ENCODE measurements at regions not wholly inside any gene's neighbourhood (a gene's known extent, or its start where the extent isn't known, plus 50 kb on each side); places are given as distances from the start of the nearest gene placed in this dataset.

- no peak overlapping the region for H3K4me3 ChIP-seq
- TF ChIP-seq FOXP2 (optimal IDR thresholded peaks at IDR 0.05; ENCODE audit: control extremely low read depth, extremely low read length, insufficient read depth) = no peak
- no peak for TF ChIP-seq EZH2 (IDR thresholded peaks at IDR 0.05)
- TF ChIP-seq POLR2AphosphoS5 (IDR thresholded peaks at IDR 0.05; ENCODE audit: borderline replicate concordance, low read depth, low read length) = no peak
- no peaks in the 10 kb centered on the region for H3K9me3 ChIP-seq (ENCODE audit: low read depth, low read length)
- no peak overlapping the region for H3K27ac ChIP-seq
- no peaks in the 10 kb centered on the region for H3K36me3 ChIP-seq (ENCODE audit: insufficient read depth, low read length)
- DNase-seq (ENCODE audit: low read depth, low spot score) = no peak
- H3K9ac ChIP-seq (ENCODE audit: insufficient read length) = no peak overlapping the region
These were observed 150.7 kb downstream of the KCTD15 start for GRCh38 chr19:33947265-33947964.

GRCh38 chr19:33948651-33949335 is 152.1 kb downstream of the KCTD15 start:
- DNase-seq (ENCODE audit: low read depth, low spot score) = no peak
- H3K9me3 ChIP-seq (ENCODE audit: low read depth, low read length) = no peaks in the 10 kb centered on the region
- no peak overlapping the region for H3K27ac ChIP-seq
- H3K36me3 ChIP-seq (ENCODE audit: insufficient read depth, low read length) = no peaks in the 10 kb centered on the region
- H3K9ac ChIP-seq (ENCODE audit: insufficient read length) = no peak overlapping the region
- no peak overlapping the region for H3K4me3 ChIP-seq
- no peak for TF ChIP-seq EZH2 (IDR thresholded peaks at IDR 0.05)
- no peak for TF ChIP-seq POLR2AphosphoS5 (IDR thresholded peaks at IDR 0.05; ENCODE audit: borderline replicate concordance, low read depth, low read length)
- no peak for TF ChIP-seq FOXP2 (optimal IDR thresholded peaks at IDR 0.05; ENCODE audit: control extremely low read depth, extremely low read length, insufficient read depth)

DNA sequence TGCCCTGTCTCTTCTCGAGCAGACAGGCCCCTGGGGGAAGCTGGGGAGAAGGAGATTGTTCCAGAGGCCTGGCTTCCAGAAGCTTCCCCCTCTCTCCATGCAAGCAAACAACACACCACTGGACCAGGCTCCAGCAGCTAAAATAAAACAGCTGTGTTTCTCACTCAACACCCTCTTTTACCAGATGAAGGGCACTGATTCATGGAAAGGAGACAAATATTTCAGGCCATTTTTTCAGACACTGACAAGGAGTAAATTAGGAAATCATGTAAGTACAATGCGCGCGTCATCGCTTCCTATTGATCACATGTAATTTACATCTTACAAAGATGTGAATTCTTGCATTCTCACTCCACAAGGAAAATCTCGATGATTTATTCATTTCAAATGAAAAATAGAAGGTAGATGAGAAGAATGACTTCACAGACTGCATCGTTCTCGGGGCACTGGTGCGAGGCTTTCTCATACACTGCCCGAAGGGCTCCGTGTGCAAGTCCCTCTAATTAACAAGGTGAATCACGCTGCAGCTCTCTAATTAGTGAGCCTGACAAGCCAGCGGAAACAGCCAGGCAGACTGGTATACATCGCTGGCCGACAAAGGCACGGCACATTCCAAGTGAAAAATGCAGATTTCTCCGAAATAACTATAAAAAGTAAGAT is 153.6 kb downstream of the KCTD15 start:
- no peak overlapping the region for H3K9ac ChIP-seq (ENCODE audit: insufficient read length)
- no peak overlapping the region for H3K27ac ChIP-seq
- no peak overlapping the region for H3K4me3 ChIP-seq
- no peaks in the 10 kb centered on the region for H3K36me3 ChIP-seq (ENCODE audit: insufficient read depth, low read length)
- DNase-seq (ENCODE audit: low read depth, low spot score) = no peak
- H3K9me3 ChIP-seq (ENCODE audit: low read depth, low read length) = no peaks in the 10 kb centered on the region
- TF ChIP-seq POLR2AphosphoS5 (IDR thresholded peaks at IDR 0.05; ENCODE audit: borderline replicate concordance, low read depth, low read length) (no peak), FOXP2 (optimal IDR thresholded peaks at IDR 0.05; ENCODE audit: control extremely low read depth, extremely low read length, insufficient read depth) (no peak), EZH2 (IDR thresholded peaks at IDR 0.05) (no peak)

- H3K9me3 ChIP-seq (ENCODE audit: low read depth, low read length) = no peaks in the 10 kb centered on the region
- no peak for DNase-seq (ENCODE audit: low read depth, low spot score)
These were observed 156.4 kb downstream of the KCTD15 start for GRCh38 chr19:33953023-33953422.

DNA sequence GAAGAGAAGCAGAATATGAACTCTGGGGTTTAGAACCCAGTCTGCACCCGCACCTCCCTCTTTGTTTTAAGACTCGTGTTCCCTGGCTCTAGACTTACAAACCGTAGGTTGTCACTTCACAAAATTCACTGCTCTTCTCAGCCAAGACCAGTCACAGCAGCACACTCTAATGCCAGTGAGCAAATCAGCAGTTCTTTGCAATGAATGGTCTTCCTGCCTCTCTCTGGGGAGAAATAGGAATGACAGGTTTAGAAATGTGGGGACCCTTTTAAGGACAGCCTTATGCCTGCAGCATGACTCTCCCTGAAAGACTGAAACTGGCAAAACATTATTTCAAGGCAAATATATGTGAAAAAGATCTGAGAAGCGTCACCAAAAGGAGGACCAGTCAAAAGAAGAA is 156.9 kb downstream of the KCTD15 start:
- no peak overlapping the region for H3K9ac ChIP-seq (ENCODE audit: insufficient read length)
- H3K4me3 ChIP-seq = no peak overlapping the region
- DNase-seq (ENCODE audit: low read depth, low spot score) = no peak
- no peak overlapping the region for H3K27ac ChIP-seq
- H3K9me3 ChIP-seq (ENCODE audit: low read depth, low read length) = no peaks in the 10 kb centered on the region
- no peaks in the 10 kb centered on the region for H3K36me3 ChIP-seq (ENCODE audit: insufficient read depth, low read length)
- TF ChIP-seq POLR2AphosphoS5 (IDR thresholded peaks at IDR 0.05; ENCODE audit: borderline replicate concordance, low read depth, low read length) (no peak), EZH2 (IDR thresholded peaks at IDR 0.05) (no peak)

More at GRCh38 chr19:33953023-33953422, 156.4 kb downstream of the KCTD15 start:
- no peak for TF ChIP-seq POLR2AphosphoS5 (IDR thresholded peaks at IDR 0.05; ENCODE audit: borderline replicate concordance, low read depth, low read length)
- no peak overlapping the region for H3K27ac ChIP-seq
- H3K36me3 ChIP-seq (ENCODE audit: insufficient read depth, low read length) = no peaks in the 10 kb centered on the region
- H3K4me3 ChIP-seq = no peak overlapping the region
- H3K9ac ChIP-seq (ENCODE audit: insufficient read length) = no peak overlapping the region

DNA sequence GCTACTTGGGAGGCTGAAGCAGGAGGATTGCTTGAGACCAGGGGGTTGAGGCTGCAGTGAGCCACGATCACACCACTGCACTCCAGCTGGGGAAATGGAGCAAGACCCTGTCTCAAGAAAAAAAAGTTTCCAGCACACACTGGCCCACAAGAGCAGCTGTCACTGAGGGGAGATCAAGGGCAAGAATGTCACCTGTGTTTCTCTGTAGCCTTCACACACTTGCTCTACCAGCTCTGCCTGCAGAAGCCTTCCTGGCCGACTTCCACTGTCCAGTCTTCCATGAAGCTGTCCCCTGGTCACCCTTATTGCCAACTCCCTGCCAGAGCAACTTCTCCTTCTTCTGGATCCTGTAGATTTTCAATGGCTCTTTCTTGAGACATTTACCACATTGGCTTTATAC is 158.0 kb downstream of the KCTD15 start:
- TF ChIP-seq POLR2AphosphoS5 (IDR thresholded peaks at IDR 0.05; ENCODE audit: borderline replicate concordance, low read depth, low read length) = no peak
- no peaks in the 10 kb centered on the region for H3K9me3 ChIP-seq (ENCODE audit: low read depth, low read length)
- DNase-seq (ENCODE audit: low read depth, low spot score) = no peak
- H3K4me3 ChIP-seq = no peak overlapping the region
- H3K27ac ChIP-seq = no peak overlapping the region
- no peak overlapping the region for H3K9ac ChIP-seq (ENCODE audit: insufficient read length)
- H3K36me3 ChIP-seq (ENCODE audit: insufficient read depth, low read length) = no peaks in the 10 kb centered on the region

GRCh38 chr19:33956941-33957340 is 160.3 kb downstream of the KCTD15 start:
- H3K36me3 ChIP-seq (ENCODE audit: insufficient read depth, low read length) = no peaks in the 10 kb centered on the region
- TF ChIP-seq POLR2AphosphoS5 (IDR thresholded peaks at IDR 0.05; ENCODE audit: borderline replicate concordance, low read depth, low read length) (no peak), FOXP2 (optimal IDR thresholded peaks at IDR 0.05; ENCODE audit: control extremely low read depth, extremely low read length, insufficient read depth) (no peak), EZH2 (IDR thresholded peaks at IDR 0.05) (no peak)

DNA sequence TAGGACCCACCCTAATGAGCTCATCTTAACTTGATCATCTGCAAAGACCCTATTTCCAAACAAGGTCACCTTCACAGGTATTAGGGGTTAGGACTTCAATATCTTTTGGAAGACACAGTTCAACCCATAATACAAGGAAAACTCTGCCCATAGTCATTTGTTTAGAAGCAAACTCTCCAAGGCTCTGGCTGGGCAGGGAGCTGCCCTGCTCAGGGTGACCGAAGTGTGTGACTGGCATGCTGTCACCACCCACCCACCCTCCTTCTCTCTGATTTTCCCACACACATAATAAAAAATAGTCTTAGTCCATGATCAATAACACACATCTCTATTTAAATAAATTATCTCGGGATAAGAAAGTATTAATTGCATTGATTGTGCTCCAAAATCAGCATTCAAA is 161.1 kb downstream of the KCTD15 start:
- Histone ChIP-seq H3K36me3 (ENCODE audit: insufficient read depth, low read length) (no peaks in the 10 kb centered on the region), H3K4me3 (no peak overlapping the region), H3K9ac (ENCODE audit: insufficient read length) (no peak overlapping the region), H3K9me3 (ENCODE audit: low read depth, low read length) (no peaks in the 10 kb centered on the region), H3K27ac (no peak overlapping the region)
- DNase-seq (ENCODE audit: low read depth, low spot score) = no peak
- TF ChIP-seq EZH2 (IDR thresholded peaks at IDR 0.05) (no peak), FOXP2 (optimal IDR thresholded peaks at IDR 0.05; ENCODE audit: control extremely low read depth, extremely low read length, insufficient read depth) (no peak), POLR2AphosphoS5 (IDR thresholded peaks at IDR 0.05; ENCODE audit: borderline replicate concordance, low read depth, low read length) (no peak)

More at GRCh38 chr19:33956941-33957340, 160.3 kb downstream of the KCTD15 start:
- DNase-seq (ENCODE audit: low read depth, low spot score) = no peak
- H3K4me3 ChIP-seq = no peak overlapping the region
- H3K27ac ChIP-seq = no peak overlapping the region
- H3K9ac ChIP-seq (ENCODE audit: insufficient read length) = no peak overlapping the region
- H3K9me3 ChIP-seq (ENCODE audit: low read depth, low read length) = no peaks in the 10 kb centered on the region
